ENCODE measurements at regions not wholly inside any gene's neighbourhood (a gene's known extent, or its start where the extent isn't known, plus 50 kb on each side); places are given as distances from the start of the nearest gene placed in this dataset.
"Not testable (repeated sequence)": the region's sequence is repeated elsewhere in the genome, so short reads cannot be mapped to it uniquely, and the experiment has no call there.

- DNase-seq = no peak
Observed at GRCh38 chr2:48197618-48198017, 116.9 kb upstream of the FOXN2 start.

- no peak for DNase-seq
Observed at GRCh38 chr2:48198371-48198770, 116.1 kb upstream of the FOXN2 start.

- no peak for DNase-seq
Observed at GRCh38 chr2:48199070-48199469, 115.4 kb upstream of the FOXN2 start.

GRCh38 chr2:48200620-48201293, 113.7 kb upstream of the FOXN2 start:
- no peak for DNase-seq

GRCh38 chr2:48201435-48201834, 113.0 kb upstream of the FOXN2 start:
- not testable (repeated sequence) for DNase-seq

- DNase-seq = no peak
Observed at GRCh38 chr2:48202863-48203642, 111.4 kb upstream of the FOXN2 start.

GRCh38 chr2:48203668-48204067, 110.8 kb upstream of the FOXN2 start:
- DNase-seq = no peak

- no peak for DNase-seq
Observed at GRCh38 chr2:48204750-48205136, 109.7 kb upstream of the FOXN2 start.

- no peak for DNase-seq
Observed at GRCh38 chr2:48205137-48205798, 109.2 kb upstream of the FOXN2 start.

GRCh38 chr2:48206056-48206656, 108.3 kb upstream of the FOXN2 start:
- not testable (repeated sequence) for DNase-seq

- no peak for DNase-seq
Observed at GRCh38 chr2:48207201-48207641, 107.3 kb upstream of the FOXN2 start.

- no peak for DNase-seq
Observed at GRCh38 chr2:48207851-48208250, 106.6 kb upstream of the FOXN2 start.

- no peak for DNase-seq
Observed at GRCh38 chr2:48209214-48209885, 105.1 kb upstream of the FOXN2 start.

GRCh38 chr2:48210189-48210588, 104.3 kb upstream of the FOXN2 start:
- no peak for DNase-seq

GRCh38 chr2:48213646-48214045, 100.8 kb upstream of the FOXN2 start:
- no peak for DNase-seq

GRCh38 chr2:48218169-48218568, 96.3 kb upstream of the FOXN2 start:
- DNase-seq = no peak

GRCh38 chr2:48219234-48219554, 95.3 kb upstream of the FOXN2 start:
- DNase-seq = no peak

- DNase-seq = no peak
Observed at GRCh38 chr2:48219555-48220436, 94.7 kb upstream of the FOXN2 start.

- no peak for DNase-seq
Observed at GRCh38 chr2:48220501-48220900, 94.0 kb upstream of the FOXN2 start.

GRCh38 chr2:48221846-48222516, 92.5 kb upstream of the FOXN2 start:
- DNase-seq = no peak

- no peak for DNase-seq
Observed at GRCh38 chr2:48227617-48228344, 86.7 kb upstream of the FOXN2 start.

Data from T-helper 1 cell (primary cell).